K562 (cell line): ENCODE measurements at regions not wholly inside any gene's neighbourhood (a gene's known extent, or its start where the extent isn't known, plus 50 kb on each side); places are given as distances from the start of the nearest gene placed in this dataset.

ENCODE experiments used
- ILF3 ChIP-seq: fragments of 450-650 bp; IDR thresholded peaks from 2 replicates; pipeline ENCODE4 v1.6.1; 2018; ENCODE audit warnings: antibody characterized with exemption, mild to moderate bottlenecking, moderate library complexity, borderline replicate concordance
- TAF15 ChIP-seq: fragments of 200-400 bp; formaldehyde crosslinking; IDR thresholded peaks from 2 replicates; pipeline ENCODE4 v1.6.1; 2017; ENCODE audit warnings: mild to moderate bottlenecking, low read depth, low read length, moderate library complexity
- TBP ChIP-seq: optimal IDR thresholded peaks from 2 replicates; pipeline ENCODE3; 2011; ENCODE audit warnings: low read depth, low read length, improper control_type of control experiment
- TF ChIP-seq, protein P1 (sequence below), 3 experiments: IDR thresholded peaks in 2 of 3; conservative IDR thresholded peaks in 1 of 3; 2 replicates each; pipeline ENCODE4 v1.5.1; 2011 to 2012; ENCODE audit warnings: low read length in 3 of 3, mild to moderate bottlenecking in 3 of 3, control low read depth in 2 of 3, improper control_type of control experiment in 1 of 3, inconsistent platforms in 1 of 3, low read depth in 1 of 3, mixed read lengths in 1 of 3, moderate library complexity in 1 of 3; ENCODE audit not compliant: insufficient read depth in 2 of 3
- TF ChIP-seq, protein P2 (sequence below): fragments of 450-650 bp; IDR thresholded peaks from 2 replicates; pipeline ENCODE4 v1.6.1; 2016; ENCODE audit warnings: low read depth, mild to moderate bottlenecking, moderate library complexity

DNA sequence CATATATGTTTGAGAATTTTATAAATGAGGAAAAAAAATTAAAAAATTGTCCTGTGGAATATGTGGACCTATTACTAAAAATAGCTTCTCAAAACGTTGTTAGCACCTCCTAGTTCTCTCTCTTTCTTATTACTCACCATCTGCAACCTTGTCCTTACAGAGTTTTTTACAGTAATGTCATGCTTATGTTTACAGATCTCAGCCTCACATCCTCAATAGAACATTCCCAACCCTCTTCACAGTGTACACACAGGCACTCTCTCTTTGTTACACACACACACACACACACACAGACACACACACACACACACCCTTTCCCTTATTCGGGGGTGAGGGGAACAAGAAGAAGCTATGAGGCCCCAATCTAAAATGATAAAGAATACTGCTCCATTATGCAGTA, 197.7 kb downstream of the SLITRK6 start:
- TF ChIP-seq, protein P1, sequence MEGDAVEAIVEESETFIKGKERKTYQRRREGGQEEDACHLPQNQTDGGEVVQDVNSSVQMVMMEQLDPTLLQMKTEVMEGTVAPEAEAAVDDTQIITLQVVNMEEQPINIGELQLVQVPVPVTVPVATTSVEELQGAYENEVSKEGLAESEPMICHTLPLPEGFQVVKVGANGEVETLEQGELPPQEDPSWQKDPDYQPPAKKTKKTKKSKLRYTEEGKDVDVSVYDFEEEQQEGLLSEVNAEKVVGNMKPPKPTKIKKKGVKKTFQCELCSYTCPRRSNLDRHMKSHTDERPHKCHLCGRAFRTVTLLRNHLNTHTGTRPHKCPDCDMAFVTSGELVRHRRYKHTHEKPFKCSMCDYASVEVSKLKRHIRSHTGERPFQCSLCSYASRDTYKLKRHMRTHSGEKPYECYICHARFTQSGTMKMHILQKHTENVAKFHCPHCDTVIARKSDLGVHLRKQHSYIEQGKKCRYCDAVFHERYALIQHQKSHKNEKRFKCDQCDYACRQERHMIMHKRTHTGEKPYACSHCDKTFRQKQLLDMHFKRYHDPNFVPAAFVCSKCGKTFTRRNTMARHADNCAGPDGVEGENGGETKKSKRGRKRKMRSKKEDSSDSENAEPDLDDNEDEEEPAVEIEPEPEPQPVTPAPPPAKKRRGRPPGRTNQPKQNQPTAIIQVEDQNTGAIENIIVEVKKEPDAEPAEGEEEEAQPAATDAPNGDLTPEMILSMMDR (IDR thresholded peaks at IDR 0.05 in 2 of 3, conservative IDR thresholded peaks at IDR 0.05 in 1 of 3; ENCODE audit: insufficient read depth in 2 of 3, low read depth in 1 of 3, low read length in 3 of 3), result no peak
- TF ChIP-seq TAF15 (no peak), ILF3 (no peak), TBP (no peak)
- TF ChIP-seq, protein P2, sequence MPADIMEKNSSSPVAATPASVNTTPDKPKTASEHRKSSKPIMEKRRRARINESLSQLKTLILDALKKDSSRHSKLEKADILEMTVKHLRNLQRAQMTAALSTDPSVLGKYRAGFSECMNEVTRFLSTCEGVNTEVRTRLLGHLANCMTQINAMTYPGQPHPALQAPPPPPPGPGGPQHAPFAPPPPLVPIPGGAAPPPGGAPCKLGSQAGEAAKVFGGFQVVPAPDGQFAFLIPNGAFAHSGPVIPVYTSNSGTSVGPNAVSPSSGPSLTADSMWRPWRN, result no peak
